Panc1 (cell line): ENCODE measurements at regions not wholly inside any gene's neighbourhood (a gene's known extent, or its start where the extent isn't known, plus 50 kb on each side); places are given as distances from the start of the nearest gene placed in this dataset.

Source experiments
- ATAC-seq: fragments of 200-7000 bp; cut with Tn5 transposase; 2 replicates; pipeline ENCODE4 v1.9.1; 2020; ENCODE audit warnings: mild to moderate bottlenecking, moderate library complexity
- BruUV-seq: library from RNA; stranded (reverse); fragments of 400-500 nt; replicated peaks from 2 replicates; lab custom pipeline; 2021; lab: Mats Ljungman, UMichigan
- CTCF ChIA-PET: fragments of 300-600 bp; sonication (Branson Sonifier 250); formaldehyde crosslinking; loops from one replicate; lab custom pipeline; 2022; ENCODE audit warnings: antibody characterized with exemption; lab: Charles Lee
- POLR2A ChIA-PET: fragments of 300-600 bp; sonication (Branson Sonifier 250); formaldehyde crosslinking; loops from one replicate; lab custom pipeline; 2022; ENCODE audit warnings: antibody characterized with exemption; lab: Charles Lee
- DNase-seq: peaks from one replicate; pipeline ENCODE4 v3.0.0-alpha.2; 2010; ENCODE audit warnings: low read depth, low spot score
- H3K27ac ChIP-seq: 2 replicates; pipeline ENCODE4 v1.5.1; 2011; ENCODE audit warnings: mild to moderate bottlenecking, low read length, inconsistent platforms
- H3K27me3 ChIP-seq: fragments of 200-500 bp; sonication (Bioruptor generic); 2 replicates; pipeline ENCODE4 v1.6.0; 2014; ENCODE audit warnings: low read length, inconsistent platforms; ENCODE audit not compliant: control insufficient read depth, insufficient read depth
- H3K36me3 ChIP-seq: fragments of 200-500 bp; sonication (Bioruptor generic); 2 replicates; pipeline ENCODE4 v1.5.1; 2014; ENCODE audit warnings: inconsistent platforms, mild to moderate bottlenecking, low read length, moderate library complexity; ENCODE audit not compliant: control insufficient read depth, insufficient read depth
- H3K4me1 ChIP-seq: 2 replicates; pipeline ENCODE4 v1.5.1; 2011; ENCODE audit warnings: inconsistent platforms, mild to moderate bottlenecking, low read length, moderate library complexity; ENCODE audit not compliant: control insufficient read depth, insufficient read depth
- H3K4me3 ChIP-seq, 2 experiments: 2 replicates each; pipeline ENCODE4 v1.5.1; 2011 to 2012; ENCODE audit warnings: low read depth in 2 of 2, low read length in 2 of 2, mild to moderate bottlenecking in 2 of 2, inconsistent platforms in 1 of 2, moderate library complexity in 1 of 2
- H3K9me3 ChIP-seq: fragments of 200-500 bp; sonication (Bioruptor generic); 2 replicates; pipeline ENCODE4 v1.5.1; 2014; ENCODE audit warnings: low read depth, mild to moderate bottlenecking, inconsistent platforms, low read length, moderate library complexity; ENCODE audit not compliant: control insufficient read depth, insufficient read depth
- POLR2AphosphoS5 ChIP-seq: IDR thresholded peaks from 2 replicates; pipeline ENCODE4 v1.6.1; 2012; ENCODE audit warnings: mild to moderate bottlenecking, low read depth, low read length, moderate library complexity
- SIN3A ChIP-seq: IDR thresholded peaks from 2 replicates; pipeline ENCODE4 v1.6.1; 2012; ENCODE audit warnings: low read depth, mild to moderate bottlenecking, low read length, moderate library complexity, borderline replicate concordance; ENCODE audit not compliant: insufficient read depth
- TCF7L2 ChIP-seq: IDR thresholded peaks from 2 replicates; pipeline ENCODE4 v1.6.1; 2011; ENCODE audit warnings: mild to moderate bottlenecking, low read depth, low read length, inconsistent platforms
- in situ Hi-C: cut with HindIII; loops from 2 replicates; pipeline ENCODE4 v1.10.0; 2016; ENCODE audit warnings: low sequenced_read_pairs, low pct_unique_long_range_greater_than_20kb
- intact Hi-C: fragments of 100-400 bp; cut with micrococcal nuclease; formaldehyde crosslinking; loops from one replicate; pipeline ENCODE4 v1.10.0; 2022; ENCODE audit not compliant: unreplicated experiment
- TF ChIP-seq, protein P1 (sequence below): fragments of 450-650 bp; IDR thresholded peaks from 2 replicates; pipeline ENCODE4 v1.5.1; 2017; ENCODE audit warnings: mild to moderate bottlenecking
- TF ChIP-seq, protein P2 (sequence below), 2 experiments: IDR thresholded peaks; 2 replicates each; pipeline ENCODE4 v1.6.1; 2011 to 2012; ENCODE audit warnings: low read depth in 2 of 2, control low read depth in 1 of 2, low read length in 1 of 2, mild to moderate bottlenecking in 1 of 2, moderate library complexity in 1 of 2; ENCODE audit not compliant: insufficient read depth in 1 of 2

DNA sequence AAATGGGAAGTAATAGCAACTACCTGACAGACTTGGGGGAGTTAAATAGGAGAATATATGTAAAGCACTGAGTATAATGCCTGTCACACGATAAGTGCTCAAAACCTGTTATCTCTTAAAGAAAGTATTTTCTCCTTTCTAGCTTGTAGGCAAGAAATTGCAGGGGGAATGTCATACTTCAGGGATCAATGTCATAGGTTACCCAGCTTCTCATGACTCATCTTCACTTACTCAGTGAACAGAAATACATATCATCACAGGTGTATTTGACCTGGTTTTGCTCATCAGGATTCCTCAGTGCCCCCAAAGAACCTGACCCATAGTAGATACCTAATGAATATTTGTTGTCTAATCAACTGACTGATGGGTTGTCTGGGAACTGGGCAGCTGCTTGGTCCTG lies 285.0 kb upstream of the ATP2B1 start:
- POLR2A ChIA-PET, result no interaction called here
- TF ChIP-seq, protein P1, sequence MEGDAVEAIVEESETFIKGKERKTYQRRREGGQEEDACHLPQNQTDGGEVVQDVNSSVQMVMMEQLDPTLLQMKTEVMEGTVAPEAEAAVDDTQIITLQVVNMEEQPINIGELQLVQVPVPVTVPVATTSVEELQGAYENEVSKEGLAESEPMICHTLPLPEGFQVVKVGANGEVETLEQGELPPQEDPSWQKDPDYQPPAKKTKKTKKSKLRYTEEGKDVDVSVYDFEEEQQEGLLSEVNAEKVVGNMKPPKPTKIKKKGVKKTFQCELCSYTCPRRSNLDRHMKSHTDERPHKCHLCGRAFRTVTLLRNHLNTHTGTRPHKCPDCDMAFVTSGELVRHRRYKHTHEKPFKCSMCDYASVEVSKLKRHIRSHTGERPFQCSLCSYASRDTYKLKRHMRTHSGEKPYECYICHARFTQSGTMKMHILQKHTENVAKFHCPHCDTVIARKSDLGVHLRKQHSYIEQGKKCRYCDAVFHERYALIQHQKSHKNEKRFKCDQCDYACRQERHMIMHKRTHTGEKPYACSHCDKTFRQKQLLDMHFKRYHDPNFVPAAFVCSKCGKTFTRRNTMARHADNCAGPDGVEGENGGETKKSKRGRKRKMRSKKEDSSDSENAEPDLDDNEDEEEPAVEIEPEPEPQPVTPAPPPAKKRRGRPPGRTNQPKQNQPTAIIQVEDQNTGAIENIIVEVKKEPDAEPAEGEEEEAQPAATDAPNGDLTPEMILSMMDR, result no peak
- TF ChIP-seq TCF7L2 (no peak), POLR2AphosphoS5 (no peak), SIN3A (no peak)
- TF ChIP-seq, protein P2, sequence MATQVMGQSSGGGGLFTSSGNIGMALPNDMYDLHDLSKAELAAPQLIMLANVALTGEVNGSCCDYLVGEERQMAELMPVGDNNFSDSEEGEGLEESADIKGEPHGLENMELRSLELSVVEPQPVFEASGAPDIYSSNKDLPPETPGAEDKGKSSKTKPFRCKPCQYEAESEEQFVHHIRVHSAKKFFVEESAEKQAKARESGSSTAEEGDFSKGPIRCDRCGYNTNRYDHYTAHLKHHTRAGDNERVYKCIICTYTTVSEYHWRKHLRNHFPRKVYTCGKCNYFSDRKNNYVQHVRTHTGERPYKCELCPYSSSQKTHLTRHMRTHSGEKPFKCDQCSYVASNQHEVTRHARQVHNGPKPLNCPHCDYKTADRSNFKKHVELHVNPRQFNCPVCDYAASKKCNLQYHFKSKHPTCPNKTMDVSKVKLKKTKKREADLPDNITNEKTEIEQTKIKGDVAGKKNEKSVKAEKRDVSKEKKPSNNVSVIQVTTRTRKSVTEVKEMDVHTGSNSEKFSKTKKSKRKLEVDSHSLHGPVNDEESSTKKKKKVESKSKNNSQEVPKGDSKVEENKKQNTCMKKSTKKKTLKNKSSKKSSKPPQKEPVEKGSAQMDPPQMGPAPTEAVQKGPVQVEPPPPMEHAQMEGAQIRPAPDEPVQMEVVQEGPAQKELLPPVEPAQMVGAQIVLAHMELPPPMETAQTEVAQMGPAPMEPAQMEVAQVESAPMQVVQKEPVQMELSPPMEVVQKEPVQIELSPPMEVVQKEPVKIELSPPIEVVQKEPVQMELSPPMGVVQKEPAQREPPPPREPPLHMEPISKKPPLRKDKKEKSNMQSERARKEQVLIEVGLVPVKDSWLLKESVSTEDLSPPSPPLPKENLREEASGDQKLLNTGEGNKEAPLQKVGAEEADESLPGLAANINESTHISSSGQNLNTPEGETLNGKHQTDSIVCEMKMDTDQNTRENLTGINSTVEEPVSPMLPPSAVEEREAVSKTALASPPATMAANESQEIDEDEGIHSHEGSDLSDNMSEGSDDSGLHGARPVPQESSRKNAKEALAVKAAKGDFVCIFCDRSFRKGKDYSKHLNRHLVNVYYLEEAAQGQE (IDR thresholded peaks at IDR 0.05; ENCODE audit: insufficient read depth in 1 of 2, low read depth in 2 of 2, low read length in 1 of 2), result no peak
- no TSS peak for BruUV-seq
- H3K4me1 ChIP-seq, result no peaks in the 10 kb centered on the region
- H3K9me3 ChIP-seq, result no peaks in the 10 kb centered on the region
- intact Hi-C loops (no loop called here), in situ Hi-C loops (no loop called here)
- no peaks in the 10 kb centered on the region for H3K27me3 ChIP-seq
- no peak overlapping the region for H3K27ac ChIP-seq
- no peak for ATAC-seq
- H3K4me3 ChIP-seq, result no peak overlapping the region
- CTCF ChIA-PET, result no interaction called here
- no peaks in the 10 kb centered on the region for H3K36me3 ChIP-seq
- DNase-seq, result no peak

DNA sequence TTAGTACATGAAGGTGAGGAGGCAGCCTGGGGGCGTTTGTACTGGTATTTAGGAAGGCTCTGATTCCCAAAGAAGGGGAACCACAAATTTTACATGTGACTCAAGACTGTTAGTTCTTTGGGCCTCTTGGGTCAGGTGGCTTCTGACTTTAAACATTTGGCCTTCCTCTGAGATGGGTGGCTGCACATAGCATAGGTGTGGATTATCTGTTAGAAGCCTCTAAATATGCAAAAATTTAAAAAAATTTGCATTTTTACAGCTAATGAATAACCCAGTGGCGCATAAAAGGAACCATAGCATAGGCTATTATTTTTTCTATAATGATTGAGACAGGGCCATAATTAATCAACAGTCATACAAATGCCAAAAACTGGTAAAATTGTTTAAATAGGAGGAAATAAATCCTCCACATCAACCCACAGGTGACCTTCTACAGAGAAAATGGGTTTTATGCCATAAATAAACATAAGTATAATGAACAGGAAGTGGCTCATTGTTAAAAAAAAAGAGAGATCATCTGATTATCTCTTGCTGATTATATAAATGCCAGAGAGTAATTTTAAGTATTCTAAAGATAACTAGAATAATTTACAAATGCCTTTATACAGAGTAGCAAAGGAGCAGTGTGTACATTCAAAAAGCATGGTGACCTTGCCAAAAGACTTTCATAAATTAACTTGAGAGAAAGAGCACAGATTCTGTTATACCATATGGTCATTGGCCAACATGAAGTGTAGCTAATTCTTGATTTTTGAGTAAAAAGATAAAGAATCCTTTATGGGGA lies 284.2 kb upstream of the ATP2B1 start:
- no peaks in the 10 kb centered on the region for H3K36me3 ChIP-seq
- in situ Hi-C loops, result no loop called here
- no peak overlapping the region for H3K4me3 ChIP-seq
- no TSS peak for BruUV-seq
- no peaks in the 10 kb centered on the region for H3K9me3 ChIP-seq
- H3K4me1 ChIP-seq, result no peaks in the 10 kb centered on the region
- ChIA-PET POLR2A (no interaction called here), CTCF (no interaction called here)
- no peaks in the 10 kb centered on the region for H3K27me3 ChIP-seq
- intact Hi-C loops, result no loop called here
- TF ChIP-seq SIN3A, result no peak
- TF ChIP-seq, protein P1, result no peak
- no peak for TF ChIP-seq POLR2AphosphoS5
- TF ChIP-seq TCF7L2, result no peak
- TF ChIP-seq, protein P2 (IDR thresholded peaks at IDR 0.05; ENCODE audit: insufficient read depth in 1 of 2, low read depth in 2 of 2, low read length in 1 of 2), result no peak
- ATAC-seq (no peak), DNase-seq (no peak)
- H3K27ac ChIP-seq, result no peak overlapping the region
